ENCODE measurements at regions not wholly inside any gene's neighbourhood (a gene's known extent, or its start where the extent isn't known, plus 50 kb on each side); places are given as distances from the start of the nearest gene placed in this dataset.

DNA sequence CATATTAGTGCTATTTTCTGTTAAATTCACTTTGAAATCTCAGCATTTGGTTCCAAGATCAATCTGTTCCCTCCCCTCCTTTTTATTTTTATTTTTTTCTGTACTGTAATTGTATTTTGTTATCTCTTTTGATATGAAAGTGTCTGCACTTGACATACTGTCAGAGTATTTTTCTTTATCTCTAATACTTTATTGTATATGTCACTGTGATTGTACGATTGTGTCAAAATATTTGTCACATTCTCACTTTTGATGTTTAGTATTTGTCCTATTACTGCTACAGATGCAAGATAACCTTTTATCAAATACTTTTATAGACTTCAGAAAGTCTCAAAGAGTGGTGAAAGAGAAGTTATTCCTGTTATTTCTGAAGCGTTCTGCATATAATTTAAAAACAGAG, 323.5 kb downstream of the JRKL start:
- Histone ChIP-seq H2AFZ (ENCODE audit: low read length) (no peak overlapping the region), H3K79me2 (ENCODE audit: insufficient read depth, low read length) (no peaks in the 10 kb centered on the region), H3K14ac (ENCODE audit: insufficient read depth, low read length) (no peak overlapping the region), H3K9ac (ENCODE audit: extremely low read depth, insufficient read length, low read length) (no peak overlapping the region), H4K5ac (ENCODE audit: insufficient read length, low read depth, low read length) (no peak overlapping the region), H3K4me2 (ENCODE audit: insufficient read depth, insufficient read length, low read length) (no peak overlapping the region), H3K23ac (ENCODE audit: insufficient read length, low read depth, low read length) (no peak overlapping the region), H2BK120ac (ENCODE audit: low read depth, low read length, poor library complexity, severe bottlenecking) (no peak overlapping the region), H3K56ac (ENCODE audit: insufficient read length, low read depth, low read length) (no peak overlapping the region), H2AK5ac (ENCODE audit: insufficient read length, low read length) (no peak overlapping the region), H2BK15ac (ENCODE audit: low read depth, low read length) (no peak overlapping the region), H2BK20ac (ENCODE audit: low read depth, low read length, poor library complexity, severe bottlenecking) (no peak overlapping the region), H2BK12ac (ENCODE audit: insufficient read length, low read depth, low read length) (no peak overlapping the region), H3K9me3 (ENCODE audit: control insufficient read depth, low read depth, low read length) (no peaks in the 10 kb centered on the region), H3K27me3 (ENCODE audit: insufficient read depth, low read length) (no peaks in the 10 kb centered on the region), H3K27ac (ENCODE audit: insufficient read length, low read depth, low read length) (no peak overlapping the region), H3K4ac (ENCODE audit: low read depth, low read length) (no peak overlapping the region), H3K18ac (ENCODE audit: insufficient read length, low read depth, low read length) (no peak overlapping the region), H3K23me2 (ENCODE audit: insufficient read length, low read depth, low read length, poor library complexity, severe bottlenecking) (no peaks in the 10 kb centered on the region), H4K8ac (replicated peaks; ENCODE audit: insufficient read length, low read depth, low read length) (no peak overlapping the region), H3T11ph (ENCODE audit: low read length) (no peak overlapping the region), H2BK5ac (ENCODE audit: insufficient read length, low read length) (no peak overlapping the region), H4K20me1 (ENCODE audit: control insufficient read depth, insufficient read depth, insufficient read length) (no peaks in the 10 kb centered on the region), H3K4me1 (ENCODE audit: insufficient read depth, low read length) (no peaks in the 10 kb centered on the region), H3K79me1 (ENCODE audit: insufficient read depth, low read depth, low read length, poor library complexity, severe bottlenecking) (no peaks in the 10 kb centered on the region), H4K91ac (ENCODE audit: insufficient read length, low read depth, low read length) (no peak overlapping the region)
- no peaks in the 10 kb centered on the region for H3K27me3 Mint-ChIP-seq (ENCODE audit: low read depth)
- H3K9me3 Mint-ChIP-seq, result no peaks in the 10 kb centered on the region
- H3K4me1 Mint-ChIP-seq, result peaks cover 4% of the 10 kb centered on the region in 2 experiments; a peak in 2 of 4 replicates
- no peak overlapping the region for H3K4me3 Mint-ChIP-seq
- DNase-seq, result no peak
- no CpG with 5 or more reads among the region's 2 CpGs for WGBS (ENCODE audit: extremely low coverage, insufficient read length, low lambda C conversion rate)
- H3K27ac Mint-ChIP-seq, result no peak overlapping the region
- TF ChIP-seq, protein P1, sequence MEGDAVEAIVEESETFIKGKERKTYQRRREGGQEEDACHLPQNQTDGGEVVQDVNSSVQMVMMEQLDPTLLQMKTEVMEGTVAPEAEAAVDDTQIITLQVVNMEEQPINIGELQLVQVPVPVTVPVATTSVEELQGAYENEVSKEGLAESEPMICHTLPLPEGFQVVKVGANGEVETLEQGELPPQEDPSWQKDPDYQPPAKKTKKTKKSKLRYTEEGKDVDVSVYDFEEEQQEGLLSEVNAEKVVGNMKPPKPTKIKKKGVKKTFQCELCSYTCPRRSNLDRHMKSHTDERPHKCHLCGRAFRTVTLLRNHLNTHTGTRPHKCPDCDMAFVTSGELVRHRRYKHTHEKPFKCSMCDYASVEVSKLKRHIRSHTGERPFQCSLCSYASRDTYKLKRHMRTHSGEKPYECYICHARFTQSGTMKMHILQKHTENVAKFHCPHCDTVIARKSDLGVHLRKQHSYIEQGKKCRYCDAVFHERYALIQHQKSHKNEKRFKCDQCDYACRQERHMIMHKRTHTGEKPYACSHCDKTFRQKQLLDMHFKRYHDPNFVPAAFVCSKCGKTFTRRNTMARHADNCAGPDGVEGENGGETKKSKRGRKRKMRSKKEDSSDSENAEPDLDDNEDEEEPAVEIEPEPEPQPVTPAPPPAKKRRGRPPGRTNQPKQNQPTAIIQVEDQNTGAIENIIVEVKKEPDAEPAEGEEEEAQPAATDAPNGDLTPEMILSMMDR (conservative IDR thresholded peaks at IDR 0.05), result no peak
- no peaks in the 10 kb centered on the region for H3K36me3 Mint-ChIP-seq (ENCODE audit: insufficient read depth in 1 of 3, low read depth in 3 of 3)
